ENCODE measurements at regions not wholly inside any gene's neighbourhood (a gene's known extent, or its start where the extent isn't known, plus 50 kb on each side); places are given as distances from the start of the nearest gene placed in this dataset.

DNA sequence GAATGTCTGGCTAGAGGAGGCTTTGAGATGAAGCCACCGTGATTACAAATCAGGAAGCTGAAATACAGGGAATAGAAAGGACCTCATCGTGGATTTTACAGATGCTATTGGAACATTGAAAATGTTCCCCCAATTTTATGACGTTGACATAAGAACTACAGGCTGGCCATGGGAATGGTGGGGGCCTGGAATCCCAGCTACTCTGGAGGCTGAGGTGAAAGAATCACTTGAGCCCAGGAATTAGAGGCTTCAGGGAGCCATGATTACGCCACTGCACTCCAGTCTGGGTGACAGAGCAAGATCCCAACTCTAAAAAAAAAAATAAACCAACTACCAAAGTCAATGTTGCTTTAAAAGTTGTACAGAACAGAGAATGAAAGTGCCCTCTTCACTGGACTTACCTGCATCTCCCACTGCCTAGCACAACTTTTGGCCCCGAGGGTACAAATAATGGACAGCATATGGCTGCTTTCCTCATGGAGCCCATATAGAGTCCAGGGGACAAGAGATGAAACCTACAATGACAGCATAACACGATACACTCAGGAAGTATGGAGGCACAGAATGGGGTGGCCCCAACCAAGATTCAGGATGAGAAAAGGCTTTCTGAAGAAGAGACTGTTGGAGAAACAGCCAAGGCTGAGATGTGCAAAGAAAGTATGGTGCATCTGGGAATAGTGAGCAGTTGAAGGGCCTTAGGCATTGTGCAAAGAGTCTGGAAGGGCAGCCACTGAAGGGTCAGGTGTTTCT, 254.8 kb downstream of the MYCN start:
- intact Hi-C loops (cut with DNase I), result no loop called here
- WGBS, result 78% methylated on average over 6 of the region's 6 CpGs

DNA sequence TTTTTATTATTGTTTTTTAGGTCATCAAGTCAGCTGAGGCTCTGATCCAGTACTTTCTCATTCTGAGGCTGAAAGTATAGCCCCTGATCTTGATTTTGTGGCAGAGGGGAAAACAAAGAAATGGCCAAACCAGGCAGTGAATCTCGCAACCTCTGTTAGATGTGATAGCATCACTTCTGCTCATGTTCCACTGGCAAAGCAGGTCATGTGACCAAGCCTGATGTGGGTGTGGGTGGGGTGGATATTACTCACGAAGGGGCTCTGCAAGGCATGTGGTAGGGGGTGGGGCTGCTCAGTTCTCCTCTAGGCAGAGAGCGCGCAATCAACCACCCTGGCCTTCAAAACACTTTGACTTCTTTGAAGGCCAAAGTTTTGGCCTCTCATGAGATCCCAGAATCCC, 254.2 kb downstream of the MYCN start:
- H3K36me3 ChIP-seq, result no peaks in the 10 kb centered on the region
- H3K27ac ChIP-seq, result no peak overlapping the region
- no peaks in the 10 kb centered on the region for H3K27me3 ChIP-seq (replicated peaks; ENCODE audit: insufficient read depth)
- TF ChIP-seq POLR2AphosphoS5 (IDR thresholded peaks at IDR 0.05) (no peak), CTCF (IDR thresholded peaks at IDR 0.05) (no peak), POLR2A (IDR thresholded peaks at IDR 0.05) (no peak)
- DNase-seq (ENCODE audit: low spot score), result no peak
- H3K4me3 ChIP-seq, result no peak overlapping the region
- H3K4me1 ChIP-seq (replicated peaks), result no peaks in the 10 kb centered on the region
- no peaks in the 10 kb centered on the region for H3K9me3 ChIP-seq
- intact Hi-C loops (cut with DNase I), result no loop called here
- 81% methylated on average over 4 of the region's 4 CpGs for WGBS

More for the DNA sequence above, 254.8 kb downstream of the MYCN start:
- no peak overlapping the region for H3K27ac ChIP-seq
- DNase-seq (ENCODE audit: low spot score), result no peak
- H3K4me1 ChIP-seq (replicated peaks), result no peaks in the 10 kb centered on the region
- H3K27me3 ChIP-seq (replicated peaks; ENCODE audit: insufficient read depth), result no peaks in the 10 kb centered on the region
- H3K36me3 ChIP-seq, result no peaks in the 10 kb centered on the region
- no peak overlapping the region for H3K4me3 ChIP-seq
- TF ChIP-seq POLR2AphosphoS5 (IDR thresholded peaks at IDR 0.05), result no peak
- no peak for TF ChIP-seq CTCF (IDR thresholded peaks at IDR 0.05)
- TF ChIP-seq POLR2A (IDR thresholded peaks at IDR 0.05), result no peak
- no peaks in the 10 kb centered on the region for H3K9me3 ChIP-seq

GRCh38 chr2:16194096-16194390, 253.7 kb downstream of the MYCN start:
- no peak for TF ChIP-seq POLR2A (IDR thresholded peaks at IDR 0.05)
- TF ChIP-seq POLR2AphosphoS5 (IDR thresholded peaks at IDR 0.05), result no peak
- no peak for TF ChIP-seq CTCF (IDR thresholded peaks at IDR 0.05)
- WGBS, result 100% methylated on average over 1 of the region's 1 CpG

GRCh38 chr2:16192416-16193216, 252.3 kb downstream of the MYCN start:
- H3K27ac ChIP-seq, result no peak overlapping the region
- H3K4me1 ChIP-seq (replicated peaks), result no peaks in the 10 kb centered on the region
- H3K9me3 ChIP-seq, result no peaks in the 10 kb centered on the region
- TF ChIP-seq POLR2AphosphoS5 (IDR thresholded peaks at IDR 0.05) (no peak), POLR2A (IDR thresholded peaks at IDR 0.05) (no peak), CTCF (IDR thresholded peaks at IDR 0.05) (no peak)
- DNase-seq (ENCODE audit: low spot score), result no peak
- no peak overlapping the region for H3K4me3 ChIP-seq
- WGBS, result 87% methylated on average over 10 of the region's 10 CpGs
- no peaks in the 10 kb centered on the region for H3K27me3 ChIP-seq (replicated peaks; ENCODE audit: insufficient read depth)
- intact Hi-C loops (cut with DNase I), result no loop called here
- H3K36me3 ChIP-seq, result no peaks in the 10 kb centered on the region

More at GRCh38 chr2:16194096-16194390, 253.7 kb downstream of the MYCN start:
- no peak for DNase-seq (ENCODE audit: low spot score)
- Histone ChIP-seq H3K27me3 (replicated peaks; ENCODE audit: insufficient read depth) (no peaks in the 10 kb centered on the region), H3K27ac (no peak overlapping the region), H3K9me3 (no peaks in the 10 kb centered on the region), H3K4me1 (replicated peaks) (no peaks in the 10 kb centered on the region), H3K4me3 (no peak overlapping the region), H3K36me3 (no peaks in the 10 kb centered on the region)
- intact Hi-C loops (cut with DNase I), result no loop called here
